ENCODE measurements at regions not wholly inside any gene's neighbourhood (a gene's known extent, or its start where the extent isn't known, plus 50 kb on each side); places are given as distances from the start of the nearest gene placed in this dataset.
"Not testable (repeated sequence)": the region's sequence is repeated elsewhere in the genome, so short reads cannot be mapped to it uniquely, and the experiment has no call there.

GRCh38 chr15:26115229-26115943, 252.3 kb upstream of the ATP10A start:
- no peak for ATAC-seq (replicated peaks in 1 of 2)
- Mint-ChIP-seq H3K4me3 (no peak overlapping the region), H3K9me3 (peaks cover 0 to 3% of the 10 kb centered on the region in 2 donors), H3K4me1 (ENCODE audit: low read depth) (no peaks in the 10 kb centered on the region), H3K27me3 (ENCODE audit: low read depth) (no peaks in the 10 kb centered on the region), H3K27ac (no peak overlapping the region), H3K36me3 (ENCODE audit: insufficient read depth in 2 of 2) (no peaks in the 10 kb centered on the region)
- no peak for DNase-seq

- not testable (repeated sequence) for H3K27me3 Mint-ChIP-seq (ENCODE audit: low read depth); H3K9me3 Mint-ChIP-seq; H3K36me3 Mint-ChIP-seq (ENCODE audit: insufficient read depth in 2 of 2); DNase-seq; ATAC-seq (replicated peaks in 1 of 2); H3K27ac Mint-ChIP-seq; H3K4me3 Mint-ChIP-seq; H3K4me1 Mint-ChIP-seq (ENCODE audit: low read depth)
These were observed 251.0 kb upstream of the ATP10A start for GRCh38 chr15:26114128-26114527.

GRCh38 chr15:26113296-26113695, 250.2 kb upstream of the ATP10A start:
- no peaks in the 10 kb centered on the region for H3K27me3 Mint-ChIP-seq (ENCODE audit: low read depth)
- H3K27ac Mint-ChIP-seq, result no peak overlapping the region
- ATAC-seq (replicated peaks in 1 of 2) (no peak), DNase-seq (no peak)
- no peak overlapping the region for H3K4me3 Mint-ChIP-seq
- H3K9me3 Mint-ChIP-seq, result peaks cover 0 to 3% of the 10 kb centered on the region in 2 donors
- no peaks in the 10 kb centered on the region for H3K36me3 Mint-ChIP-seq (ENCODE audit: insufficient read depth in 2 of 2)
- no peaks in the 10 kb centered on the region for H3K4me1 Mint-ChIP-seq (ENCODE audit: low read depth)

- Mint-ChIP-seq H3K4me1 (ENCODE audit: low read depth) (no peaks in the 10 kb centered on the region), H3K36me3 (ENCODE audit: insufficient read depth in 2 of 2) (no peaks in the 10 kb centered on the region), H3K27ac (no peak overlapping the region), H3K9me3 (peaks cover 0 to 3% of the 10 kb centered on the region in 2 donors), H3K27me3 (ENCODE audit: low read depth) (no peaks in the 10 kb centered on the region), H3K4me3 (no peak overlapping the region)
- ATAC-seq (replicated peaks in 1 of 2), result no peak
- no peak for DNase-seq
These were observed 246.1 kb upstream of the ATP10A start for GRCh38 chr15:26109203-26109602.

GRCh38 chr15:26106556-26106955, 243.4 kb upstream of the ATP10A start:
- no peaks in the 10 kb centered on the region for H3K36me3 Mint-ChIP-seq (ENCODE audit: insufficient read depth in 2 of 2)
- ATAC-seq (replicated peaks in 1 of 2) (no peak), DNase-seq (no peak)
- H3K4me1 Mint-ChIP-seq (ENCODE audit: low read depth), result no peaks in the 10 kb centered on the region
- H3K27ac Mint-ChIP-seq, result no peak overlapping the region
- H3K27me3 Mint-ChIP-seq (ENCODE audit: low read depth), result no peaks in the 10 kb centered on the region
- H3K4me3 Mint-ChIP-seq, result no peak overlapping the region
- H3K9me3 Mint-ChIP-seq, result no peaks in the 10 kb centered on the region

GRCh38 chr15:26103002-26103404, 239.9 kb upstream of the ATP10A start:
- DNase-seq, result no peak
- Mint-ChIP-seq H3K36me3 (ENCODE audit: insufficient read depth in 2 of 2) (no peaks in the 10 kb centered on the region), H3K27ac (no peak overlapping the region), H3K4me1 (ENCODE audit: low read depth) (no peaks in the 10 kb centered on the region), H3K9me3 (no peaks in the 10 kb centered on the region), H3K4me3 (no peak overlapping the region), H3K27me3 (ENCODE audit: low read depth) (no peaks in the 10 kb centered on the region)
- no peak for ATAC-seq (replicated peaks in 1 of 2)

- no peaks in the 10 kb centered on the region for H3K36me3 Mint-ChIP-seq (ENCODE audit: insufficient read depth in 2 of 2)
- no peak overlapping the region for H3K27ac Mint-ChIP-seq
- H3K27me3 Mint-ChIP-seq (ENCODE audit: low read depth), result no peaks in the 10 kb centered on the region
- H3K4me3 Mint-ChIP-seq, result no peak overlapping the region
- DNase-seq (no peak), ATAC-seq (replicated peaks in 1 of 2) (no peak)
- H3K9me3 Mint-ChIP-seq, result no peaks in the 10 kb centered on the region
- no peaks in the 10 kb centered on the region for H3K4me1 Mint-ChIP-seq (ENCODE audit: low read depth)
These were observed 239.2 kb upstream of the ATP10A start for GRCh38 chr15:26102365-26102764.

GRCh38 chr15:26101443-26101842, 238.3 kb upstream of the ATP10A start:
- ATAC-seq (replicated peaks in 1 of 2) (no peak), DNase-seq (no peak)
- no peaks in the 10 kb centered on the region for H3K9me3 Mint-ChIP-seq
- no peaks in the 10 kb centered on the region for H3K4me1 Mint-ChIP-seq (ENCODE audit: low read depth)
- no peak overlapping the region for H3K4me3 Mint-ChIP-seq
- no peak overlapping the region for H3K27ac Mint-ChIP-seq
- no peaks in the 10 kb centered on the region for H3K36me3 Mint-ChIP-seq (ENCODE audit: insufficient read depth in 2 of 2)
- H3K27me3 Mint-ChIP-seq (ENCODE audit: low read depth), result no peaks in the 10 kb centered on the region

- Mint-ChIP-seq H3K9me3 (no peaks in the 10 kb centered on the region), H3K36me3 (ENCODE audit: insufficient read depth in 2 of 2) (no peaks in the 10 kb centered on the region), H3K27ac (no peak overlapping the region), H3K4me3 (no peak overlapping the region), H3K4me1 (ENCODE audit: low read depth) (no peaks in the 10 kb centered on the region), H3K27me3 (ENCODE audit: low read depth) (no peaks in the 10 kb centered on the region)
- ATAC-seq (replicated peaks in 1 of 2) (no peak), DNase-seq (no peak)
These were observed 235.7 kb upstream of the ATP10A start for GRCh38 chr15:26098801-26099200.

- H3K9me3 Mint-ChIP-seq, result no peaks in the 10 kb centered on the region
- H3K4me1 Mint-ChIP-seq (ENCODE audit: low read depth), result no peaks in the 10 kb centered on the region
- H3K4me3 Mint-ChIP-seq, result no peak overlapping the region
- H3K27me3 Mint-ChIP-seq (ENCODE audit: low read depth), result no peaks in the 10 kb centered on the region
- no peaks in the 10 kb centered on the region for H3K36me3 Mint-ChIP-seq (ENCODE audit: insufficient read depth in 2 of 2)
- no peak overlapping the region for H3K27ac Mint-ChIP-seq
- DNase-seq, result no peak
- no peak for ATAC-seq (replicated peaks in 1 of 2)
These were observed 234.1 kb upstream of the ATP10A start for GRCh38 chr15:26097216-26097615.

GRCh38 chr15:26096581-26096980, 233.5 kb upstream of the ATP10A start:
- H3K4me1 Mint-ChIP-seq (ENCODE audit: low read depth), result no peaks in the 10 kb centered on the region
- no peak overlapping the region for H3K4me3 Mint-ChIP-seq
- ATAC-seq (replicated peaks in 1 of 2) (no peak), DNase-seq (no peak)
- H3K27me3 Mint-ChIP-seq (ENCODE audit: low read depth), result no peaks in the 10 kb centered on the region
- no peaks in the 10 kb centered on the region for H3K36me3 Mint-ChIP-seq (ENCODE audit: insufficient read depth in 2 of 2)
- no peaks in the 10 kb centered on the region for H3K9me3 Mint-ChIP-seq
- H3K27ac Mint-ChIP-seq, result no peak overlapping the region

GRCh38 chr15:26095710-26096330, 232.7 kb upstream of the ATP10A start:
- no peak for DNase-seq
- ATAC-seq (replicated peaks in 1 of 2), result no peak
- H3K4me1 Mint-ChIP-seq (ENCODE audit: low read depth), result no peaks in the 10 kb centered on the region

GRCh38 chr15:26091184-26091583, 228.1 kb upstream of the ATP10A start:
- ATAC-seq (replicated peaks in 1 of 2), result no peak
- Mint-ChIP-seq H3K4me3 (no peak overlapping the region), H3K4me1 (ENCODE audit: low read depth) (no peaks in the 10 kb centered on the region)

More at GRCh38 chr15:26095710-26096330, 232.7 kb upstream of the ATP10A start:
- no peaks in the 10 kb centered on the region for H3K36me3 Mint-ChIP-seq (ENCODE audit: insufficient read depth in 2 of 2)
- H3K9me3 Mint-ChIP-seq, result no peaks in the 10 kb centered on the region
- no peak overlapping the region for H3K4me3 Mint-ChIP-seq
- no peaks in the 10 kb centered on the region for H3K27me3 Mint-ChIP-seq (ENCODE audit: low read depth)
- H3K27ac Mint-ChIP-seq, result no peak overlapping the region

GRCh38 chr15:26087881-26088280, 224.8 kb upstream of the ATP10A start:
- peaks cover 6% of the 10 kb centered on the region for H3K4me1 Mint-ChIP-seq (ENCODE audit: low read depth)
- H3K9me3 Mint-ChIP-seq, result no peaks in the 10 kb centered on the region

More at GRCh38 chr15:26091184-26091583, 228.1 kb upstream of the ATP10A start:
- Mint-ChIP-seq H3K27ac (no peak overlapping the region), H3K36me3 (ENCODE audit: insufficient read depth in 2 of 2) (no peaks in the 10 kb centered on the region), H3K9me3 (no peaks in the 10 kb centered on the region), H3K27me3 (ENCODE audit: low read depth) (no peaks in the 10 kb centered on the region)
- no peak for DNase-seq

More at GRCh38 chr15:26087881-26088280, 224.8 kb upstream of the ATP10A start:
- Mint-ChIP-seq H3K27ac (no peak overlapping the region), H3K27me3 (ENCODE audit: low read depth) (no peaks in the 10 kb centered on the region), H3K4me3 (no peak overlapping the region), H3K36me3 (ENCODE audit: insufficient read depth in 2 of 2) (no peaks in the 10 kb centered on the region)
- DNase-seq (no peak), ATAC-seq (replicated peaks in 1 of 2) (no peak)
